SKM-1 treated with dmso at 0.1 percent for 144 hours (cell line): ENCODE measurements at regions not wholly inside any gene's neighbourhood (a gene's known extent, or its start where the extent isn't known, plus 50 kb on each side); places are given as distances from the start of the nearest gene placed in this dataset.
"Not testable (repeated sequence)": the region's sequence is repeated elsewhere in the genome, so short reads cannot be mapped to it uniquely, and the experiment has no call there.

Source experiments
- DNase-seq: peaks from one replicate; lab custom pipeline; 2025; ENCODE audit not compliant: unreplicated experiment; lab: John Stamatoyannopoulos, UW

- DNase-seq = no peak
Measured at GRCh38 chr14:54251356-54251755, 145.5 kb upstream of the CDKN3 start.

DNA sequence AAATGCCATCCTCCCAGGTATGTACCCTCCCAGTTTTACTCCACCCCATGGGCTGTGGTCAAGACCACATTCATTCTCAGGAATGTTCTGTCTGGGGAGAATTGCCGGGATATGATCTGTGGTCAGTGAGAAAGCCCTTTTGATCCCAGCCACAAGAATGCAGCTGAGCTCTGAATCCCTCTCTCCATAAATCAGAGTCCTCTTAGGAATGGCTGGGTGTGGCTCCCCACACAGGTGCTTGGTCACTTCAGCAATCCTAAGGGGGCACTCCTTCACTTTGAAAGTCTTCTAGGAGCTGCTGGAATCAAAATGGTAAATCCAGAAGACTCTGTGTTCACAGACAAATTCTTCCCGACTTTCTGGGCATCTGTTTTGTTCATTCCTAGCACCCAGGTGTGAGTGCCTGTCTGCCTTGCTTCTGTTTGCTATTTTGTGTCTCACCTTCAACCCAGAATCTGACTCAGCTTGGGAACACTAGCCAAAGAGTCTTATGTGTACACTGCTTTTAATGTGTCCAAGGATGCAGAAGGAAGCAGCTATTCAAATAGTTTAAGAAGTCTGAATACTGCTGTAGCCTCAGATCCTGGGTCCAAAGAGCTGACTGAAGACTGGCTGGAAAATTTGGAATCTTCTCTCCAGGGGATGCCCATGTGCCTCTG lies 144.6 kb upstream of the CDKN3 start:
- no peak for DNase-seq

DNA sequence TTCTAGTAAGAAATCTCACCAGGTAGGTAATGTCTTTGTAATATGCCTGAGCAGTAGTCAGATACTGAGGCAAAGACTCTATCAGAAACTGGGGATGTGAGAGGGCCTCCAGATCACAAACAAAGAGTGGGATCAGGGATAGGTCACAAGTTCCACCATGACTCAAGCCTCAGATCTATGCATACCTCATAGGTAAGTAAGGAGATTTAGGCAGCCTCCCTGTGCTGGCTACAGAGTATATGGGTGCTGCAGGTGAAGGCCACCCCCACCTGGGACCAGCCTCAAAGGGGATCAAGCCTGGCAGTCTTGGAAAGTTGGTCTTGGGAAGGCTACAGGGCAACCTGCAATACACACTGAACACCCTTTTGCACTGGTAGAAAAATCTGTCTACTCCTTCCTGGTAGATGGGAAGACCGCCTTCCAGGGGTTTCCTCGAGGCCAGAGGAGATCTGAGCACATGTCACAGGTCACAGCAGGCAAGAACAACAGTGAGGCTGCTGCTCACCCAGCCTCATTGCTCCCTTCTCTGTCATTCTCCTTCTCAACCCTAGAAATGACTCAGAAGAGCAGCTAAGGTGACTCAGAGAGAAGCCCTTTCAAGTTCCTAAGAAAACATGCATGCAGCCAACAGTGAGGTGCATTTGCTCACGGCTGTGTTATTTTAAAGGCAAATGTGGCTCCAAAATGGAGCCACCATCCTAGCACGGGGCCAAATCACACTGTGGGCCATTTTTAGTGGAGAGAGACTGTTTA lies 143.4 kb upstream of the CDKN3 start:
- DNase-seq = no peak

DNA sequence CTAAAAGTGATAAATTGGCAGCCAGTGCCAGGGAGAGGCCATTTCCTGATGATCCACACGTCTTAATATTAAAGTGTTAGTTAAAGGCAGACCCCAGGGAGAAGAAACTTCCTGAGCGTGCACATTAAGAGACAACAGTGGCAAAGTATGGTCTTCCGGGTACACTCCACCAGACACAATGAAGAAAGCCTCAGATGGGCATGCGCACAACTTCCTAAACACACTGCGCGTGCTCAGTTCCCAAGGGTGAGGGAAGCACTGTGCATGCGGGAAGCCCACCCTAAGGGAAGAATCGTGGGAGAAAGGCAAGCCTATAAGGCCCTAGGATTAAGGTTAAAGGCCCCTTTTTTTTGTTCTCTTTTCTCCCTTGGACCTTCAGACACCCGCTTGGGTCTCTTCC lies 140.7 kb upstream of the CDKN3 start:
- no peak for DNase-seq

DNA sequence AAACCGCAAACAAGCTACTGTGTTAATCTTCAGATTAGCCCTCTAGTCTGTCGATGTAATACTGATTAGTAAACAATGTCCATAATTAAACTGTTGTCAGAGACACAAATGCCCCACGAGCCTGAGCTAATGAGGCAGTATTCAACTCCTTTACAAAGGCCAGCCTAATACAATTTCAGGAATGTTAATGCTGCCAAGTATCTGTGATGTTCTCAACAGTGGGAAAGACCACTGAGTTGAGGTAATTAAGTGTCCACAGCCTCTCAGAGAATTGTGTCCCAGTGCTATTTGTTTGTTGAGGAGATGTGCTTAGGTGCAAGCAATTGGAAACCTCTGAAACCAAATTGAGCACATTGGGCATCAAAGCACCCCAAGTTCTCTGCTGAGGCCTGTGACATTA lies 139.4 kb upstream of the CDKN3 start:
- no peak for DNase-seq

DNA sequence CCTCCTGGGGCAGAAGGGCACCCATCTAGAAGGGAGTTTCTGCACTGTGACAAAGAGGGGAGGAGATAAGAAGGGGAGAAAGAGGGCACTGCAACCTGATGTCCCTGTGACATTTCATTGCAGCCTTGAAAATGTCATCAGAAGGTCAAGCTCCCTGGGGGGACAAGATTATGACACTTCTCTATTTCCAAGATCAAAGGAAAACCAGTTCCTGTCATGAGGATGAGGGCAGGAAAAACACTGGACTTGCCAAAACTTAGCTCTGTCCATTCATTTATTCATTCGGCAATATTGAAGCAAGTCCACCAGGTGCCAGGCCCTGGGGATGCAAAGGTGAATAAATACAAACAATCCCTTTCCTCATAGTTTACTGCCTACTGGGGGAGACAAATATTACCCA lies 138.4 kb upstream of the CDKN3 start:
- no peak for DNase-seq

DNA sequence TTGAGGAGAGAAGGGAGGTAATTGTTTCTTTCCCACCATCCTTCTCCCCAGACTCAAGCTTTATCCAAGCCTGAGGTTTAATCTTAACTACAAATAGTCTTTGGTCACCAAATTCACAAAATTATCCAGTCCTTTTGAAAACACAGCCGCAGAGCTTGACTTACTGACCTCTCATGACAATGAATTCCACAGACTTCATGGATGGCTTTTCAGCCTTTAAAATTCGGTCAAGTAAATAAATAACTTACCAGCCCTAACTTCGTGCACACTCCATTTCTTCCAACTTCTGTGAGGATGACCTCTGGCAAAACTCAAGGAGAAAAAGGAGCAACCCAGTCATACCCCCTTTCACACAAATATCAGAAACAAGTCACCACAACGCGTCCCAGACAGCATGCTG lies 137.0 kb upstream of the CDKN3 start:
- DNase-seq = no peak

DNA sequence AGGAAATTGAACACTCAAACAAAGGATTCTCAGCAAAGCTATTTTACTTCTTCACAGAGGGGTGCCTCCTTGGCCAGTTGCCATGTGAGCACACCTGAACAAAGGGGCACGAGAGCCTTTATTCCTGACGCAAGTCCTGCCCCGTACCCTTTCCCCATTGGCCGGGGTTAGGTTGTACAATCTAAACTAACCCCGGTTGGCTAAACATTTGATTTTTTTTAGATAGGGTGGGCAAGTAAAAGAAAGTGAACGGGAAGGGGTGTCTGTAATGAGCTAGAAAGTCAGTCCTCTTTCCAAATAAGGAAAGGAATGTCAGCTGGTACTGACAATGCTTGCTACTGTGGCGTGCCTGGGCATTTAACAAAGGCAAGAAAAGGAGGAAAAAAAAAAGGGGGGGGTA lies 135.5 kb upstream of the CDKN3 start:
- DNase-seq = no peak

DNA sequence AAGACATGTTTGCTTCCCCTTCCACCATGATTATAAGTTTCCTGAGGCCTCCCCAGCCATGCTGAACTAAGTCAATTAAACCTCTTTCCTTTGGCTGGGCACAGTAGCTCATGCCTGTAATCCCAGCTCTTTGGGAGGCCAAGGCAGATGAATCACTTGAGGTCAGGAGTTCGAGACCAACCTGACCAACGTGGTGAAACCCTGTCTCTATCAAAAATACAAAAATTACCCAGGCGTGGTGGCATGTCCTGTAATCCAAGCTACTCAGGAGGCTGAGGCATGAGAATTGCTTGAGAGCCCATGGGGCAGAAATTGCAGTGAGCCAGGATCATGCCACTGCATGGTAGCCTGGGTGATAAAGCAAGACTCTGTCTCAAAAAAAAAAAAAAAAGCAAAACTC lies 130.2 kb upstream of the CDKN3 start:
- DNase-seq = not testable (repeated sequence)

GRCh38 chr14:54267172-54267571 lies 129.6 kb upstream of the CDKN3 start:
- no peak for DNase-seq

DNA sequence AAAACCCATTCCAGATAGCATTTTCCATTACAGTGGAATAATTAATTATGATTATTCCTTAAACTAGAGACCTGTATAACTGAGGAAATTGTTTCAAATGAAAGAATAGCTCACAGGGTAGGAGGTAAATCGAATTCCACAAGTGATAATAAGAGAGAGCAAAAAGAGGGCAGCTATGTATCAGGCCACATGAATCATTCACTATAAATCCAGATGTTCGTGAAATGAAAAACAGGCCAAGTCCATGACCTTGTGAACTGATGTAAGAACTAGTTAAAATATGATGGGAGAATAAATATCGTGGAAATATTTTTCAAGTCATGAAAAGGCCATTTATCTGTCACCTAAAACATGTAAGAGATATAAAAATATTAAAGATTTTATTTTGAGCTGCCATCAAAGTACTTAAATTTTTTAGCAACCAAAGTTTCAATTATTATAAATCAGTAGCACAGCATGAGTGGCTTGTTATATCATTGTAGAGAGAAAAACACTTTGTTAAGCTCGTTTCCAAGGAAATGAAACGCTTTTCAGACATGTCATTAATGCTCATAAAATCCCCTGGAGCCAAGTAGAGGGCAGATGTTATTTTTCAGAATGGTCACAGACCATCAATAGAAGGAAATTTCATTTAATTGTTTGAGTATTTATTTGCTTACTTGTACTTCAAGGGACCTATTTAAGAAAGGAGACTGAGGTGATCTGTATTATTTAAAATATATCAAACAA lies 120.6 kb upstream of the CDKN3 start:
- no peak for DNase-seq

GRCh38 chr14:54278087-54278486 lies 118.7 kb upstream of the CDKN3 start:
- no peak for DNase-seq

GRCh38 chr14:54278665-54279295 lies 118.0 kb upstream of the CDKN3 start:
- DNase-seq = no peak

DNA sequence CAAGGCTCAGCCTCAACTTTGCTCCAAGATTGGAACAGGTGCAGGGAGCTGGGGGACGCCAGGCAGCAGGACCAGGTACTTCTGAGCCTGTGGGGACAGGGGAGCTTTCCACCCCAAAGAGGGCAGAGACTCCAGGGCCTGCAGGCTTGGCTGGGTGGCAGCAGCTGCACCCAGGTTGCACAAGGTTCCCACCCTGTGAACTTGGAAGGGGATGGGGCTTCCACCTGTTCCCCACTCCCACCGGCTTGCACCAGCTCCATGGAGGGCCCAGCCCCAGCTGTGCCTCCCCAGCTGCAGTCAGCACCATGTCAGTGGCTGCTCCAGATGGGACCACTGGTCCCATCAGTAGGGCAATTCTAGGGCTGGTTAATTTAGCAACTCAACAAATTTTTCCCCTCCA lies 114.0 kb upstream of the CDKN3 start:
- no peak for DNase-seq

DNA sequence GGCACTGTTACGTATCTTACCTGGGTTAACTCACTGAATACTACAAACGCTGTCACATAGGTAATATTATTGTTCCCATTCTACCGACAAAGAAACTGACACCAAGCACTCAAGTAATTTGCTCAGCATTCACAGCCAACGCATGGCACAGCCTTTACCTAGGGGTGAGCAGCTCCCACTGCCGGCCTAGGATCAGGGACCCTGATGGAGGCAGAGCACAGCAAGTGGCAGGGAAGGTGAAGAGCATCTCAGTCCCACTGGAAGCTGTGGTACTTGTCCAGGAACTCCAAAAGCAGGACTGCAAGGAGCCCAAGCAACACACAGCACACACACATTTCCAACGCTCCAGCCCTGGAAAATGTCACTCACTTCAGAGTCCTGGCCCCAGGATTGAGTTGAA lies 111.8 kb upstream of the CDKN3 start:
- DNase-seq = no peak

DNA sequence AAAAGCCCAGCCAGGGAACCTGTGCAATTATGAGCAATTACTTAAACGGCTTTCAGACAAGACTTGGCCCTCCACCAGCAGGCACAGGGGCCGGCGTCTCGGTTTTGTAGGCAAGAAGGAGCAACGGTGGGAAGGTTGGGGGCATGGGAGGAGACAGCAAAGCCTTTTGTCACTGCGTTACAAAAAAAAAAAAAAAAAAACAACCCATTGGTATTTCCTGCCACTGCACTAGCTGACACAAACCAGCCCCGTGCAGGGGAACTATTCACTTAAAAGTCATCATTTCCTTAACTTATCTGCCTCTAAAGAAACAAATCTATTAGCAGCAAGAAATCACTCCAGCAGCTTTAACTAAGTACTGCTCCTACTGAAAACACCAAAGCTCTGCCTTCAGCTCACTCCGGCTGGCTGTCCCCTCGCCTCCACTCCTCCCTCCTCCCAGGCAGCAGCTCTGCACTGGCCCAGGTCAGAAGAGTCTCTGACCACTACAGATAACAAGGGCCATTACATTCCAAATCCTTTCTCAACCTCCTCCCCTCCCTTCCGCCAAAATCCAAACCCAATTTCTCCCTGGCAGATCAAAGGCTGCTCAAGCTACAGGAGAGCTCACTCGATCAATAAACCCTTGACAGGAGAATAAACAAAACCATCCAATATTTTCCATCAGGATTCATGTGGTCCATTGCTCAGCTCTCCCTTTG lies 105.2 kb upstream of the CDKN3 start:
- DNase-seq = no peak

GRCh38 chr14:54294802-54295201 lies 102.0 kb upstream of the CDKN3 start:
- no peak for DNase-seq

GRCh38 chr14:54299410-54300363 lies 97.1 kb upstream of the CDKN3 start:
- DNase-seq = no peak

DNA sequence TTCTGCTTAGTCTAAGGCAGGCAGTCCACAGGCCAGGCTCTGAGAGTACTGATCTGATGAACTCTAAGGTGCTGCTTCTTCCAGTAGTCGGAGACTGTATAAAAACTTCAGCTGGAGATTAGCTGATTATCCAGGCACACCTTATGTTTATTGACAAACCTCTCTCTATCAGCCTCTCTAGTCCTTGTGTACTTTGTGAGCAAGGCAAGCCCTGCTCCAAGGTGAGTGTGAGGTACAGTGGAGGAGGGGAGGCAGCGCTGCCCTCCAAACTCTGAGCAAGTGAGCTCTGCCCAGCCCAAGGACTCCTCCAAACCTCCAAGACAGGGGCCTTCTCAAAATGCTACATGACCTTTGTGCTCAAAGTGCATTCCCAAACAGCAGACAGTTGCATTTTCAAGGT lies 95.9 kb upstream of the CDKN3 start:
- no peak for DNase-seq

GRCh38 chr14:54301359-54301758 lies 95.4 kb upstream of the CDKN3 start:
- DNase-seq = peak; percentile 56
